ENCODE measurements at regions not wholly inside any gene's neighbourhood (a gene's known extent, or its start where the extent isn't known, plus 50 kb on each side); places are given as distances from the start of the nearest gene placed in this dataset.
"Not testable (repeated sequence)": the region's sequence is repeated elsewhere in the genome, so short reads cannot be mapped to it uniquely, and the experiment has no call there.

DNA sequence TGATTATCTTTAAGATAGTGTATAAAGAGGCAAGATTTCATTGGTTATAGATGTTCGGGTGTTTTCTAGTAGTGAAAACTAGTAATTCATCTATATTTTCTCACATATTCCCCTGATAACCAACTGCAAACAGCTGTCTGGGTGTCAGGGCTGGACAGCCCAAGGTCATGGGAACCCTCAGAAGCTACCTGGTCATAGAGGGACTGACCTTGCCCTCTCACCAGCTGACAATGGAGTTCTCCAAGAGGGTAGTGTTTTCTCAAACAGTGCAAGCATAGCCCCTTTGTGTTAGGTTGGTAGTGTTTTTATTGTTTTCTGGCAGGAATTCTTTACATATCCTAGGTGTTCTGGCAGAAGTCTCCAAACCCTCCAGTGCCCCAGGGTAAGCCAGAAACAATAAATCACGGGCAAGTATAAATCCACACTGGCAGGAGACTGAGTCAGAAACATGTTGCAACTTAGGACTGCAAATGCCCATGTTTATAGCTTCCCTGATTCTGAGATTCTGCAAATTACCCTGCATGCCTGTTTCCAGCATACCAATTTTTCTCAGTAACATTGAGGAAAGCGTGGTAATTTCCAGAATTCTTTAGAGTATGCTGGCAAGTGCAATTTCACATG lies 82.8 kb upstream of the ATP1A1 start:
- no peak for TF ChIP-seq CTCF (IDR thresholded peaks at IDR 0.05; ENCODE audit: partially characterized antibody, unreplicated experiment)
- Mint-ChIP-seq H3K4me3 (ENCODE audit: unreplicated experiment) (no peak overlapping the region), H3K36me3 (ENCODE audit: unreplicated experiment) (no peaks in the 10 kb centered on the region), H3K27me3 (ENCODE audit: unreplicated experiment) (no peaks in the 10 kb centered on the region), H3K9me3 (ENCODE audit: unreplicated experiment) (no peaks in the 10 kb centered on the region), H3K27ac (ENCODE audit: unreplicated experiment) (no peak overlapping the region), H3K4me1 (ENCODE audit: low read depth, unreplicated experiment) (peaks cover 2% of the 10 kb centered on the region)
- DNase-seq: no peak

DNA sequence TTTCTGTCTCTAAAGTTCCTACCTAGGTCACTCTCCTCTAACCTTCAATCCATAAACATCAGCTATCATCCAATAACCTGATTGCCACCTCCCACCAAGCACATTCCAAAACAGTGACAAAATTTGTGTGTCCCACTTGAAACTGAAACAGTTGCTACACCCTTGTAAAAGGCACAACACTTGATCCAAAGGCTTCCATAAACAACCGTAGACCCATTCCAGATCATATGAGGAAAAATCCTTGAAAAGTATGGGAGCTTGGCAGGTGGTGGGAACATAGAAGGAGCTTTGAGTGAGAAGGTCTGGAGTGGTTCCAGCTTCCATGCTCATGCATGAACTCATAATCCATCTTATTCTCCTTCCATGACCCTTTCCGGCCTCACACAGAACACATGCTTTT lies 82.0 kb upstream of the ATP1A1 start:
- TF ChIP-seq CTCF (IDR thresholded peaks at IDR 0.05; ENCODE audit: partially characterized antibody, unreplicated experiment): no peak
- no peak for DNase-seq
- H3K9me3 Mint-ChIP-seq (ENCODE audit: unreplicated experiment): no peaks in the 10 kb centered on the region
- H3K27ac Mint-ChIP-seq (ENCODE audit: unreplicated experiment): no peak overlapping the region
- H3K4me3 Mint-ChIP-seq (ENCODE audit: unreplicated experiment): no peak overlapping the region
- no peaks in the 10 kb centered on the region for H3K36me3 Mint-ChIP-seq (ENCODE audit: unreplicated experiment)
- no peaks in the 10 kb centered on the region for H3K27me3 Mint-ChIP-seq (ENCODE audit: unreplicated experiment)
- peaks cover 2% of the 10 kb centered on the region for H3K4me1 Mint-ChIP-seq (ENCODE audit: low read depth, unreplicated experiment)

DNA sequence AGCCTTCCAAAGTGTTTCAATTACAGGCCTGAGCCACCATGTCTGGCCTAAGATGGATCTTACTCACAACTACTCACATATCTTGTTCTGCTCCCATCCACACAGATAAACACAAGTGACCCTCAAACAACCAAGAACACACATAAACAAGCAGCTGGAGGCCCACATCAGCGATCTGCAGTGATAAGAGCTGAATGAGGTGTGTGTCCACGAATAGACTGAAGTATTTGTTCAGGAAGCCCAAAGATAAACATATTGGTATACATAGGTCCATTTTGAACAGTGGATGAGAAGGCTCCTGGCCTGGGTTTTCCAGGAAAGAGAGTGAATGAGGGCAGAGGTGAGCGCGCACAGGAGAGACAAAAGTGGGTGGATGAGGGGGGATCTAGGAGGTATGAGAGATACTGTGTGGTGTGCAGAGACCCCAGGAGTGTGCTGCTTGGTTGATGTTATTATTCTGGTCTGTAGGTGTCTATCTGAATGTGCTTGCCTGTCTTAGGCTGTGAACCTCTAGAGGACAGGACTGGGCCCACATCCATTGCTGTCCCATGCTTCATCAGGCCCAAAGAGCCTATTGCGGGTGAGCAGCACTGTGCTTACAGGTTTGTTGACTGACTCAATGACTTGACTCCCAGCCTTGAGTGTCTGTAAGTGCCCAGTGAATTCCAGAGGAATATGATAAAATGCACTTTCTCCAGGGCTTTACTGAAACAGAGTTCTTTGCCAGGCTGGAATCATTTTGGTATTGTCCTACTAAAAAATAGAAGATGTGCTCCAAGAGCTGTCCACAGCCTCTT lies 79.9 kb upstream of the ATP1A1 start:
- no peaks in the 10 kb centered on the region for H3K36me3 Mint-ChIP-seq (ENCODE audit: unreplicated experiment)
- no peak overlapping the region for H3K27ac Mint-ChIP-seq (ENCODE audit: unreplicated experiment)

GRCh38 chr1:116297495-116298212 lies 75.4 kb upstream of the ATP1A1 start:
- no peak for DNase-seq
- H3K27ac Mint-ChIP-seq (ENCODE audit: unreplicated experiment): no peak overlapping the region
- TF ChIP-seq CTCF (IDR thresholded peaks at IDR 0.05; ENCODE audit: partially characterized antibody, unreplicated experiment): no peak
- H3K4me3 Mint-ChIP-seq (ENCODE audit: unreplicated experiment): no peak overlapping the region
- no peaks in the 10 kb centered on the region for H3K4me1 Mint-ChIP-seq (ENCODE audit: low read depth, unreplicated experiment)
- no peaks in the 10 kb centered on the region for H3K36me3 Mint-ChIP-seq (ENCODE audit: unreplicated experiment)
- H3K27me3 Mint-ChIP-seq (ENCODE audit: unreplicated experiment): peaks cover 4% of the 10 kb centered on the region
- H3K9me3 Mint-ChIP-seq (ENCODE audit: unreplicated experiment): no peaks in the 10 kb centered on the region

More for the DNA sequence above, 79.9 kb upstream of the ATP1A1 start:
- no peak for DNase-seq
- TF ChIP-seq CTCF (IDR thresholded peaks at IDR 0.05; ENCODE audit: partially characterized antibody, unreplicated experiment): no peak
- Mint-ChIP-seq H3K4me3 (ENCODE audit: unreplicated experiment) (no peak overlapping the region), H3K9me3 (ENCODE audit: unreplicated experiment) (no peaks in the 10 kb centered on the region), H3K27me3 (ENCODE audit: unreplicated experiment) (no peaks in the 10 kb centered on the region), H3K4me1 (ENCODE audit: low read depth, unreplicated experiment) (no peaks in the 10 kb centered on the region)

DNA sequence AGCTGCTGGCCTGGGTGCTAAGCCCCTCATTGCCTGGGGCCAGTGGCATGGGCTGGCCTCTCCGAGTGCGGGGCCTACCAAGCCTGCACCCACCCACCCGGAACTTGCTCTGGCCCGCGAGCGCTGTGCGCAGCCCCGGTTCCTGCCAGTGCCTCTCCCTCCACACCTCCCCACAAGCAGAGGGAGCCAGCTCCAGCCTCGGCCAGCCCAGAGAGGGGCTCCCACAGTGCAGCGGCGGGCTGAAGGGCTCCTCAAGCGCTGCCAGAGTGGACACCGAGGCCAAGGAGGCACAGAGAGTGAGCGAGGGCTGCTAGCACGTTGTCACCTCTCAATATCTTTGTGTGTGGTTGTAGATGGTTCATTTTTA lies 74.8 kb upstream of the ATP1A1 start:
- H3K9me3 Mint-ChIP-seq (ENCODE audit: unreplicated experiment); H3K36me3 Mint-ChIP-seq (ENCODE audit: unreplicated experiment); H3K27me3 Mint-ChIP-seq (ENCODE audit: unreplicated experiment); DNase-seq; H3K4me1 Mint-ChIP-seq (ENCODE audit: low read depth, unreplicated experiment); H3K4me3 Mint-ChIP-seq (ENCODE audit: unreplicated experiment); H3K27ac Mint-ChIP-seq (ENCODE audit: unreplicated experiment): not testable (repeated sequence)

Data from glutamatergic neuron (in vitro differentiated cells).